ENCODE measurements at regions not wholly inside any gene's neighbourhood (a gene's known extent, or its start where the extent isn't known, plus 50 kb on each side); places are given as distances from the start of the nearest gene placed in this dataset.
"Not testable (repeated sequence)": the region's sequence is repeated elsewhere in the genome, so short reads cannot be mapped to it uniquely, and the experiment has no call there.

DNA sequence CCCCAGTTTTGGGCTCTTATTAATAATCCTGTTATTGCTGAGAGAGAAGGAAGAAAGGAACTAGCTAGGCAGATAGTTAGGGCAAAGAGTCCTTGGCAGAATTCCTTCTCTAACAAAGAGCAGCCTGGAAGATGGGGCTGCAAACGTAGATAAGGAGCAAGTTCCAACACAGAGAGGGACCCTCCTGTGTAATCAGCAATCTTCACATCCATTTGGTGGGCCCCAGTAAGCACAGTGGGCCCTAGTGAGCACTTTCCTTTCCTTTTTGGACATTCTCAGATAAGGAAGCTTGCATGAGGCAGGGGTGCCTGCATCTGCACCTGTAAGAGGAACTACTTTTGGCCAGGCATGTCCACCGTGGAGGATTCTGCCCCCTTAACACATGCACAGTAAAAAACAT, 119.6 kb upstream of the SGO1 start:
- Histone ChIP-seq H3K27me3 (ENCODE audit: control insufficient read depth, insufficient read depth, low read length) (no peaks in the 10 kb centered on the region), H3K4me1 (ENCODE audit: control insufficient read depth, insufficient read depth, low read length) (no peaks in the 10 kb centered on the region), H3K4me3 (ENCODE audit: low read length) (no peak overlapping the region), H3K36me3 (ENCODE audit: control insufficient read depth, insufficient read depth, low read length) (no peaks in the 10 kb centered on the region), H3K27ac (ENCODE audit: low read length) (no peak overlapping the region), H3K9me3 (replicated peaks; ENCODE audit: control insufficient read depth, low read depth, low read length) (no peaks in the 10 kb centered on the region)
- no CpG with 5 or more reads among the region's 2 CpGs for WGBS (ENCODE audit: insufficient coverage)
- DNase-seq: no peak

DNA sequence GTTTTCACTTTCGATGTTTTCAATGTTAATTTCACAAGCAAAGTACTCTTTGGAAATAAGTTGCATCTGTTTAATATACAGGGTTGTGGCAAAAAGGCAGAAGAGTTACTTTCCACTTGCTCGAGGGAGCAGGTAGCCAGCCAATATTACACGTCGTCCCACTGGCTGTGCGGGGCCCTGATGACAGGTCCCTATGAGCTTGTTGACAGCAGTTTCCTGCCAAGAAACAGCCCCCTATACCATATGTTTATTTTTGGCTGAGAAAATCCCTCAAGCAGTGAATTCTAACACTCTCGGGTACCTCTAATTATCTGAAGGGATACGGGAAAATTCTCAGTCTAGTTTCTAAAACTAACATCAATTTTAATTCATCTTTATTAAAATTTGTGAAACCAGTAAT, 116.8 kb upstream of the SGO1 start:
- no peak overlapping the region for H3K27ac ChIP-seq (ENCODE audit: low read length)
- H3K4me3 ChIP-seq (ENCODE audit: low read length): no peak overlapping the region
- H3K4me1 ChIP-seq (ENCODE audit: control insufficient read depth, insufficient read depth, low read length): no peaks in the 10 kb centered on the region
- no peak for DNase-seq
- no peaks in the 10 kb centered on the region for H3K27me3 ChIP-seq (ENCODE audit: control insufficient read depth, insufficient read depth, low read length)
- no peaks in the 10 kb centered on the region for H3K9me3 ChIP-seq (replicated peaks; ENCODE audit: control insufficient read depth, low read depth, low read length)
- H3K36me3 ChIP-seq (ENCODE audit: control insufficient read depth, insufficient read depth, low read length): no peaks in the 10 kb centered on the region
- no CpG with 5 or more reads among the region's 7 CpGs for WGBS (ENCODE audit: insufficient coverage)

DNA sequence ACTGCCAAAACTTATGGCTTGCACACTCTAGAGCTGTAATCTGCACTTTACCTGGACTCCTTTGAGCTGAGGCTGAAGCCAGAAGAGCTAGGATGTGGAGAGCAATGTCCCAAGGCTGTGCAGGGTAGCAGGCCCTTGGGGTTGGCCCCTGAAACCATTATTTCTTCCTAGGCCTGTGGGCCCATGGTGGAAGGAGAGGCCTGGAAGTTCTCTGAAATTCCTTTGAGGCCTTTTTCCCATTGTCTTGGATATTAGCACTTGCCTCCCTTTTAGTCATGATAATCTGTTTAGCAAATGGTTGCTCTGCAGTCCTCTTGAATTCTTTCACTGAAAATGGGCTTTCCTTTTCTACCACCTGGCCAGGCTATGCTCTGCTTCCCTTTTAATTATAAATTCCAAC, 102.0 kb upstream of the SGO1 start:
- Histone ChIP-seq H3K36me3 (ENCODE audit: control insufficient read depth, insufficient read depth, low read length) (no peaks in the 10 kb centered on the region), H3K4me3 (ENCODE audit: low read length) (no peak overlapping the region), H3K9me3 (replicated peaks; ENCODE audit: control insufficient read depth, low read depth, low read length) (peaks cover 1% of the 10 kb centered on the region), H3K27me3 (ENCODE audit: control insufficient read depth, insufficient read depth, low read length) (no peaks in the 10 kb centered on the region), H3K4me1 (ENCODE audit: control insufficient read depth, insufficient read depth, low read length) (no peaks in the 10 kb centered on the region), H3K27ac (ENCODE audit: low read length) (no peak overlapping the region)
- DNase-seq: no peak

DNA sequence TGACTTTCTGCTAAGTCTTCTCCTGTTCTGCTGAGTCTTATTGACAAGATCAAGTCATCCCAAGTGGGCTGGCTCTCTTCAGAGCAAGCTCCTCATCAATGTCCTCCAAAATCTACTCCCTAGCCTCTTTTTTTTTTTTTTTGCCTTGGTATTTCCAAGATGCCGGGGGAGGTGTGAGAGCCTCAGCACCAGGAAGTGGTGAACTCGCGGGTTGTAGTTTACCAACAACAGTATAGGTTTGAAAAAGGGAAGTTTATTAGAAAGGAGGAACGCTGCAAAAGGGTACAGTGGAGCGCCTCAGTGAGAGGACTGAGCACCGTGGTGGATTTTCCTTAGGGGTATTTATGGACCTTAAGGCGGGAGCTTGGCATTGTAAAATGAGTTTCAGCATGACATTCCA, 94.3 kb upstream of the SGO1 start:
- Histone ChIP-seq H3K4me1 (ENCODE audit: control insufficient read depth, insufficient read depth, low read length) (no peaks in the 10 kb centered on the region), H3K36me3 (ENCODE audit: control insufficient read depth, insufficient read depth, low read length) (no peaks in the 10 kb centered on the region), H3K27me3 (ENCODE audit: control insufficient read depth, insufficient read depth, low read length) (no peaks in the 10 kb centered on the region), H3K4me3 (ENCODE audit: low read length) (no peak overlapping the region), H3K9me3 (replicated peaks; ENCODE audit: control insufficient read depth, low read depth, low read length) (peaks cover 5% of the 10 kb centered on the region), H3K27ac (ENCODE audit: low read length) (no peak overlapping the region)
- no peak for DNase-seq
- WGBS (ENCODE audit: insufficient coverage): 87% methylated on average over 5 of the region's 7 CpGs

DNA sequence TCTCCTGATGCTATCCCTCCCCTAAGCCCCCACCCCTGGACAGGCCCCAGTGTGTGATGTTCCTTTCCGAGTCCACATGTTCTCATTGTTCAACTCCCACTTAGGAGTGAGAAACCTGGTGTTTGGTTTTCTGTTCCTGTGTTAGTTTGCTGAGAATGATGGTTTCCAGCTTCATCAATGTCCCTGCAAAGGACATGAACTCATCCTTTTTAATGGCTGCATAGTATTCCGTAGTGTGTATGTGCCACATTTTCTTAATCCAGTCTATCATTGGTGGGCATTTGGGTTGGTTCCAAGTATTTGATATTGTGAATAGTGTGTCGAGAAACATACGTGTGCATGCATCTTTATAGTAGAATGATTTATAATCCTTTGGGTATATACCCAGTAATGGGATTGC, 80.0 kb upstream of the SGO1 start:
- WGBS (ENCODE audit: insufficient coverage): no CpG with 5 or more reads among the region's 4 CpGs
- not testable (repeated sequence) for H3K4me3 ChIP-seq (ENCODE audit: low read length); H3K9me3 ChIP-seq (replicated peaks; ENCODE audit: control insufficient read depth, low read depth, low read length); H3K27ac ChIP-seq (ENCODE audit: low read length); H3K36me3 ChIP-seq (ENCODE audit: control insufficient read depth, insufficient read depth, low read length); H3K4me1 ChIP-seq (ENCODE audit: control insufficient read depth, insufficient read depth, low read length); DNase-seq; H3K27me3 ChIP-seq (ENCODE audit: control insufficient read depth, insufficient read depth, low read length)

DNA sequence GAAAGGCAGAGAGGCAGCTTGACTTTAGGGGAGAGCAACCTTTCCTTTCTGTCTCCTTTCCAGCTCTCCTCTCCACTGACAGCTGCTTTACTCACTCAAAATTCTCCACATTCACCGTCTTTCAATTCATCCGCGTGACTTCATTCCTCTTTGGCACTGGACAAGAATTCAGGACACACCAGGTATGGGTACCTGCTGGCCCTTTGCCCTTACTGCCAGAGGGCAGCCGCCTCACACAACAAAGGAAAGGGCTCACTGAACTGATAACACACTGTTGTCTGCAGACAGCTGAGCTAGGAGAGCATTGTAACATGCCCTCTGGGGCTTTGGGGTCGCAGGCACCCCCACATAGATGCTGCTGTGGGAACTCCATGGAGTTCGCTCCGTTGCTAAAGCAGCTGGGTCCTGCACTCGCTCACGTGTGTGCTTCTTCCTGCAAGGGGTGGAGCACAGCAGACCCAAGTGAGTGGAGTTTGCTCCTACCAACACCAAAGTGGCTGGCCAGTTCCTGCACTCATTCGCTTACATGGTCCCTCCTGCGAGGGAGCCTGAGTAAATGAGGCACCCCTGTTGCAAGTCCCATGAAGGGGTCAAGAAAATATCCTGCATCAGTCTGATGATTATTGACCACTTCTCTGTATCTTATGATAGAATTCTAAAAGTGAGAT, 79.0 kb upstream of the SGO1 start:
- H3K9me3 ChIP-seq (replicated peaks; ENCODE audit: control insufficient read depth, low read depth, low read length): peaks cover 2% of the 10 kb centered on the region
- no peak for DNase-seq
- no peaks in the 10 kb centered on the region for H3K4me1 ChIP-seq (ENCODE audit: control insufficient read depth, insufficient read depth, low read length)
- WGBS (ENCODE audit: insufficient coverage): 92% methylated on average over 6 of the region's 11 CpGs
- no peaks in the 10 kb centered on the region for H3K27me3 ChIP-seq (ENCODE audit: control insufficient read depth, insufficient read depth, low read length)
- H3K36me3 ChIP-seq (ENCODE audit: control insufficient read depth, insufficient read depth, low read length): no peaks in the 10 kb centered on the region
- no peak overlapping the region for H3K27ac ChIP-seq (ENCODE audit: low read length)
- no peak overlapping the region for H3K4me3 ChIP-seq (ENCODE audit: low read length)

DNA sequence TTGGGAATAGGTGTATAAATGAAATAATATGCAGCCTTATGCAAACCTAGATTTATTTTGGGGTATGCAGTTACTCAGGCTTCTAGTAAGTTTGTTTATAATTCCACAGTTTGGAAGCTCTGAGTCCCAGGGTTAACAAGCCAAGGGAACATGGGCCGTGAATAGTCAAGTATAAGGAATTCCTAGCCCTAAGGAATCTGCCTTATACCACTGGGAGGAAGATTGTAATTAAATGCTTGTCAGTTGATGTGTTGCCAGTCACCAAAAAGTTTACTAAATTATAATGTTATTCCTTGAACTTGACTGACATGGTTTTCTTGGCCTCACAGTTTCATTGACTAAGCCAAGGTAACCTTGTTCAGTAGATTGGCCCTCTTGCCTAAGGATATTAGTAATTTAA, 72.4 kb upstream of the SGO1 start:
- no CpG with 5 or more reads among the region's 1 CpG for WGBS (ENCODE audit: insufficient coverage)
- Histone ChIP-seq H3K27ac (ENCODE audit: low read length) (no peak overlapping the region), H3K9me3 (replicated peaks; ENCODE audit: control insufficient read depth, low read depth, low read length) (no peaks in the 10 kb centered on the region), H3K36me3 (ENCODE audit: control insufficient read depth, insufficient read depth, low read length) (no peaks in the 10 kb centered on the region), H3K4me1 (ENCODE audit: control insufficient read depth, insufficient read depth, low read length) (no peaks in the 10 kb centered on the region), H3K27me3 (ENCODE audit: control insufficient read depth, insufficient read depth, low read length) (no peaks in the 10 kb centered on the region), H3K4me3 (ENCODE audit: low read length) (no peak overlapping the region)
- no peak for DNase-seq

DNA sequence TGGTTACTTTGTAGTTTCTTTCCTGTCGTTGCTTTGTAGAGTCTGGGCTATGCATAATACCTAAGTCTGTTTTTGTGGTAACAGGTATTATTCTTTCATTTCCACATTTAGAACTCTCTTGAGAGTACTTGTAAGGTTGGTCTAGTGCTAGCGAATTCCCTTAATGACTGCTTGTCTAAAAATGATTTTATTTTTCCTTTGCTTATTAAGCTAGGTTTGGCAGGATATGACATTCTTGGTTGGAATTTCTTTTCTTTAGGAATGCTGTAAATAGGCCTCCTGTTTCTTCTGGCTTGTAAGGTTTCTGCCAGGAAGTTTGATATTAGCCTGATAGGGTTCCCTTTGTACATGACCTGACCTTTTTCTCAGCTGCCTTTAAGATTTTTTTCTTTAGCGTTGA, 70.1 kb upstream of the SGO1 start:
- DNase-seq: peak; percentile 19
- no peaks in the 10 kb centered on the region for H3K36me3 ChIP-seq (ENCODE audit: control insufficient read depth, insufficient read depth, low read length)
- no peak overlapping the region for H3K4me3 ChIP-seq (ENCODE audit: low read length)
- WGBS (ENCODE audit: insufficient coverage): no CpG with 5 or more reads among the region's 3 CpGs
- H3K4me1 ChIP-seq (ENCODE audit: control insufficient read depth, insufficient read depth, low read length): no peaks in the 10 kb centered on the region
- H3K27me3 ChIP-seq (ENCODE audit: control insufficient read depth, insufficient read depth, low read length): no peaks in the 10 kb centered on the region
- no peaks in the 10 kb centered on the region for H3K9me3 ChIP-seq (replicated peaks; ENCODE audit: control insufficient read depth, low read depth, low read length)
- H3K27ac ChIP-seq (ENCODE audit: low read length): no peak overlapping the region

DNA sequence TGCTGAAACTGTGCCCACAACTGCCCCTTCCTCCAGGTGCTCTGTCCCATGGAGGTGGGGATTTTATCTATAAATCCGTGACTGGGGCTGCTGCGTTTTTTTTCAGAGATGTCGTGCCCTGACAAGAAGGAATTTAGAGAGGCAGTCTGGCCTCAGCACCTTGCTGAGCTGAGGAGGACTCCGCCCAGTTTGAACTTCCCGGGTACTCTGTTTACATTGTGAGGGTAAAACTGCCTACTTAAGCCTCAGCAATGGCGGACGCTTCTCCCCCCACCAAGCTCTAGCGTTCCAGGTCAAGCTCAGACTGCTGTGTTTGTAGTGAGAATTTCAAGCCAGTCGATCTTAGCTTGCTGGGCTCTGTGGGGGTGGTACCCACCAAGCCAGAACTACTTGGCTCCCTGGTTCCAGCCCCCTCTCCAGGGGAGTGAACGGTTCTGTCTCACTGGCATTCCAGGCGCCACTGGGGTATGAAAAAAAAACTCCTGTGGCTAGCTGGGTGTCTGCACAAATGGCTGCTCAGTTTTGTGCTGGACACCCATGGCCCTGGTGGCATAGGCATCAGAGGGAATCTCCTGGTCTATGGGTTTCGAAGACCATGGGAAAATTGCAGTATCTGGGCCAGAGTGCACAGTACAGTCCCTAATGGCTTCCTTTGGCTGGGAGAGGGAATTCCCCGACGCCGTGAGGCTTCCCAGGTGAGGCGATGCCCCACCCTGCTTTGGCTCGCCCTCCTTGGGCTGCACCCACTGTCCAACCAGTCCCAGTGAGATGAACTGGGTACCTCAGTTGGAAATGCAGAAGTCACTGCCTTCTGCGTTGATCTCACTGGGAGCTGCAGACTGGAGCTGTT, 68.5 kb upstream of the SGO1 start:
- no peak overlapping the region for H3K27ac ChIP-seq (ENCODE audit: low read length)
- no peak for DNase-seq
- WGBS (ENCODE audit: insufficient coverage): 94% methylated on average over 6 of the region's 18 CpGs

DNA sequence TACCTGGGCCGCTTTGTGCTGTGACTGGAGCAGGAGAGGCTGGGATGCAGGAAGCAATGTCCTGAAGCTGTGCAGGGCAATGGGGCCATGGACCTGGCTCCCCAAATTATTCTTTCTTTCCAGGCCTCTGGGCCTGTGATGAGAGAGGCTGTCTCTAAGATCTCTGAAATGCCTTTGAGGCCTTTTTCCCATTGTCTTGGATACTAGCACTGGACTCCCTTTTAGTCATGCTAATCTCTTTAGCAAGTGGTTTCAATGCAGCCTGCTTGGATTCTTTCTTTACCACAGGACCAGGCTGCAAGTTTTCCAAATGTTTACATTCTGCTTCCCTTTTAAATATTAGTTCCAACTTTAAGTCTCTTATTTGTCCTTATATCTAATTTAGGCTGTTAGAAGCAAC, 64.8 kb upstream of the SGO1 start:
- no peak for DNase-seq
- no peaks in the 10 kb centered on the region for H3K4me1 ChIP-seq (ENCODE audit: control insufficient read depth, insufficient read depth, low read length)
- no peak overlapping the region for H3K27ac ChIP-seq (ENCODE audit: low read length)
- H3K36me3 ChIP-seq (ENCODE audit: control insufficient read depth, insufficient read depth, low read length): no peaks in the 10 kb centered on the region
- no peaks in the 10 kb centered on the region for H3K9me3 ChIP-seq (replicated peaks; ENCODE audit: control insufficient read depth, low read depth, low read length)
- no peaks in the 10 kb centered on the region for H3K27me3 ChIP-seq (ENCODE audit: control insufficient read depth, insufficient read depth, low read length)
- 88% methylated on average over 1 of the region's 1 CpG for WGBS (ENCODE audit: insufficient coverage)
- H3K4me3 ChIP-seq (ENCODE audit: low read length): no peak overlapping the region

More for the DNA sequence above, 68.5 kb upstream of the SGO1 start:
- no peaks in the 10 kb centered on the region for H3K4me1 ChIP-seq (ENCODE audit: control insufficient read depth, insufficient read depth, low read length)
- no peaks in the 10 kb centered on the region for H3K9me3 ChIP-seq (replicated peaks; ENCODE audit: control insufficient read depth, low read depth, low read length)
- H3K4me3 ChIP-seq (ENCODE audit: low read length): no peak overlapping the region
- H3K27me3 ChIP-seq (ENCODE audit: control insufficient read depth, insufficient read depth, low read length): no peaks in the 10 kb centered on the region
- H3K36me3 ChIP-seq (ENCODE audit: control insufficient read depth, insufficient read depth, low read length): no peaks in the 10 kb centered on the region
